ENCODE measurements at regions not wholly inside any gene's neighbourhood (a gene's known extent, or its start where the extent isn't known, plus 50 kb on each side); places are given as distances from the start of the nearest gene placed in this dataset.

DNA sequence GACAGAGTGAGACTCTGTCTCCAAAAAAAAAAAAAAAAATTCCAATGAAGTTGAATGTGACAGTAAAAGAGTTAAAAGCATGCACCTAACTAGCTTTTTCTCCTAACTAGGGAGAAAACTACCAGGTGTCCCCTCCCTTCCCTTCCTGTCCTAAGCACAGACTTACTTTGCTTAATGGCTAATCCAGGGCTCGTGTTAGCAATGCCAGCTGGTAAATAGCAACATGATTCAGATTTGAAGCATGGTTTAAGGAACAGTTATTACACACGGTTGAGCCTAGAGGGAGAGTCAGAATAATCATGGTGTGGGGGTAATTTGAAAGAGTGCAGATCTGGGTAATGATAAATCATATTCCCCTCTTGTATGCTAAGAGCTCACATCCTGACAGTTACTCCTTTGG is 338.3 kb downstream of the STIM2 start:
- H3K27ac ChIP-seq = no peak overlapping the region
- intact Hi-C loops (cut with DNase I) = no loop called here
- 33 to 49% methylated on average over 2 of the region's 2 CpGs for WGBS, 2 donors
- H3K36me3 ChIP-seq = no peaks in the 10 kb centered on the region
- peaks cover 0 to 3% (median 0%) of the 10 kb centered on the region in 4 donors for H3K27me3 ChIP-seq
- no peak overlapping the region for H3K4me3 ChIP-seq
- no peaks in the 10 kb centered on the region for H3K9me3 ChIP-seq
- TF ChIP-seq, protein P1, sequence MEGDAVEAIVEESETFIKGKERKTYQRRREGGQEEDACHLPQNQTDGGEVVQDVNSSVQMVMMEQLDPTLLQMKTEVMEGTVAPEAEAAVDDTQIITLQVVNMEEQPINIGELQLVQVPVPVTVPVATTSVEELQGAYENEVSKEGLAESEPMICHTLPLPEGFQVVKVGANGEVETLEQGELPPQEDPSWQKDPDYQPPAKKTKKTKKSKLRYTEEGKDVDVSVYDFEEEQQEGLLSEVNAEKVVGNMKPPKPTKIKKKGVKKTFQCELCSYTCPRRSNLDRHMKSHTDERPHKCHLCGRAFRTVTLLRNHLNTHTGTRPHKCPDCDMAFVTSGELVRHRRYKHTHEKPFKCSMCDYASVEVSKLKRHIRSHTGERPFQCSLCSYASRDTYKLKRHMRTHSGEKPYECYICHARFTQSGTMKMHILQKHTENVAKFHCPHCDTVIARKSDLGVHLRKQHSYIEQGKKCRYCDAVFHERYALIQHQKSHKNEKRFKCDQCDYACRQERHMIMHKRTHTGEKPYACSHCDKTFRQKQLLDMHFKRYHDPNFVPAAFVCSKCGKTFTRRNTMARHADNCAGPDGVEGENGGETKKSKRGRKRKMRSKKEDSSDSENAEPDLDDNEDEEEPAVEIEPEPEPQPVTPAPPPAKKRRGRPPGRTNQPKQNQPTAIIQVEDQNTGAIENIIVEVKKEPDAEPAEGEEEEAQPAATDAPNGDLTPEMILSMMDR (IDR thresholded peaks at IDR 0.05) = no peak
- TF ChIP-seq POLR2A (IDR thresholded peaks at IDR 0.05) = no peak
- no peak for DNase-seq
- H3K4me1 ChIP-seq = no peaks in the 10 kb centered on the region

DNA sequence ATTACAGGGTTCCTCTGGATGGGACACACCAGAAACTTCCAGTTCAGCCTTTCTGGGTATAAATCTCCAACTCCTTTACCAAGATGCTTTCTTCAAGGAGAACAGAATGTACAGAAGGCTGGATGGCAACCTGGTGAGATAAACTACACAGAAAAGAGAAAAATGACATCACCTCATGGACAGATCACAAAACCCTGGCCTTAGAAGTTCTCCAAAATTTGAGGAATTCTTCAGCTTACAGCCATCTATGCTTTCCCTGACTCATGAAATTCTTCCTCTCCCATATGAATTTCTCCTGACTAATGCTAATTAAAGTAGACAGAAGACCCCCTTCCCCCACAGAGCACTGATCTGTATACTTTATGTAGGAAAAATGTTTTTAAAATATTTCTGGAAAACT is 345.4 kb downstream of the STIM2 start:
- Histone ChIP-seq H3K27ac (no peak overlapping the region), H3K9me3 (no peaks in the 10 kb centered on the region), H3K4me3 (no peak overlapping the region), H3K36me3 (no peaks in the 10 kb centered on the region), H3K4me1 (no peaks in the 10 kb centered on the region), H3K27me3 (peaks cover 0 to 3% (median 0%) of the 10 kb centered on the region in 4 donors)
- intact Hi-C loops (cut with DNase I) = no loop called here
- no peak for DNase-seq
- TF ChIP-seq, protein P1 (IDR thresholded peaks at IDR 0.05) = no peak
- TF ChIP-seq POLR2A (IDR thresholded peaks at IDR 0.05) = no peak

DNA sequence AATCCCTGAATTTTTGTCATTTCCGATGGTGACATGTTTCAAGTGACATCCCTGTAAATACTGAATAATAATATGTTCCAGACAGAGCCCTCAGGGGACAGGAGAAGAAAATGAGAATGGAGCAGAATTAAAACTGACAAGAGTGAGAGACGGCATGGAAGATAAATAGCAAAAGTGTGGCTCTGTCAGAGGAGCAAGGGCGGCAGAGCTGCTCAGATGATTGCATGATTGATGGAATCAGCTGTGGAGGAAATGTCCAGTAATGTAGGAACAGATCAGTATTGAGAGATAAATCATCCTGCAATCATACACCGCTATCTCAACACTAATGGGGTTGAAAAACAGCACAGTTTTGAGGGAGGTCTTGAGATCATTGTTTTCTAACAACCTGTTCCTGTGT is 350.3 kb downstream of the STIM2 start:
- Histone ChIP-seq H3K9me3 (no peaks in the 10 kb centered on the region), H3K27ac (no peak overlapping the region), H3K4me1 (no peaks in the 10 kb centered on the region), H3K27me3 (no peaks in the 10 kb centered on the region), H3K36me3 (no peaks in the 10 kb centered on the region), H3K4me3 (no peak overlapping the region)
- 64 to 65% methylated on average over 4 of the region's 4 CpGs for WGBS, 2 donors
- no peak for DNase-seq
- intact Hi-C loops (cut with DNase I) = no loop called here
- TF ChIP-seq, protein P1 (IDR thresholded peaks at IDR 0.05) = no peak
- TF ChIP-seq POLR2A (IDR thresholded peaks at IDR 0.05) = no peak

DNA sequence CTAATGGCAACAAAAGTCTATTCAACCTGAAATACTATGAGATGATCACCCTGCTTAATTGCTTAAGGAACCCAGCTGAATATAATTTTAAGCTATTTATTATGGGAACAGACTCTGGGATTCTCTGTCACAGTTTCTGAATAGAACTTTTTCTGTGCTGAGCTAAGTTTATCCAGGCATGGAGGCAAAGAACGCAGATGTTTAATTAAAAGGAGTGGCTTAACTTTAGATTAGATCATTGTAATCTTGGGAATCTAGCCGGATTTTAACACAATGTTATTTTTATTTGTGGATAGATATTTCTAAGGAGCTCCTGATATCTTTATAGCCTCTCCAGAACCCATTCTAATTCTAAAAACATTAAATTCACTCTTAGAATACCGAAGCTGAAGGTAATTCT is 353.4 kb downstream of the STIM2 start:
- Histone ChIP-seq H3K36me3 (no peaks in the 10 kb centered on the region), H3K27ac (no peak overlapping the region), H3K4me1 (no peaks in the 10 kb centered on the region), H3K4me3 (no peak overlapping the region), H3K27me3 (no peaks in the 10 kb centered on the region), H3K9me3 (no peaks in the 10 kb centered on the region)
- intact Hi-C loops (cut with DNase I) = no loop called here
- TF ChIP-seq POLR2A (IDR thresholded peaks at IDR 0.05) = no peak
- TF ChIP-seq, protein P1 (IDR thresholded peaks at IDR 0.05) = no peak
- WGBS, 2 donors = 52 to 58% methylated on average over 3 of the region's 3 CpGs
- no peak for DNase-seq

DNA sequence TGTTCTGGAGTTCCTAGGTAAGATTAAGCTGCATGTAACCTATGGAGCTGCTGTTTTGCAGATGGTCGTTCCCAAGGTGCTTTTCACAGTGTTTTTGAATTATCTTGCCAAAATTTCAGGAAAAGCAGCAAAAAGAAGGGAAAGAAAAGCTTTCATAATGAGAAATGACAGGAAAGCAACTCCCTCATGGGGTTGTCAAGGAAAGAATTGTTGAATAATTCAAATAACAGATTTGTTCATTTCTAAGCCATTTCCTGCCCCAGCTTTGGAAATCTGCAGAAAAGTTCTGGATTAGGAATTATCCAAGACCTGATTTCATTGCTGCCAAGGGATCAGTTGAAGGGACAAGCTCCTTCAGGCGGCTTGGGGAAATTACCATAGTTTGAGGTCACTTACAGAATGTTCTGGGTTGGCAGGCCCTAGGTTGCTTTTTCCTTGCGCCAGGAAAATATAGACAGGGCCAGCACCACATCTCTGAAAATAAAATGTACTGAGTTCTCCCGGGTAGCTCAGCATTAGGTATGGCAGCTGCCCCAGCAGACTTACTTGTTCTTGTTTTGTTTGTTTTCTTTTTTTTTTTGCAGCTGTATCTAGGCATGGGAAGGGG is 354.7 kb downstream of the STIM2 start:
- DNase-seq = no peak
- Histone ChIP-seq H3K27ac (no peak overlapping the region), H3K4me3 (no peak overlapping the region), H3K36me3 (no peaks in the 10 kb centered on the region), H3K27me3 (no peaks in the 10 kb centered on the region), H3K4me1 (no peaks in the 10 kb centered on the region), H3K9me3 (no peaks in the 10 kb centered on the region)
- TF ChIP-seq, protein P1 (IDR thresholded peaks at IDR 0.05) = no peak
- no peak for TF ChIP-seq POLR2A (IDR thresholded peaks at IDR 0.05)
- WGBS, 2 donors = 64 to 66% methylated on average over 4 of the region's 4 CpGs
- intact Hi-C loops (cut with DNase I) = no loop called here
